SK-N-SH (cell line): ENCODE measurements at regions not wholly inside any gene's neighbourhood (a gene's known extent, or its start where the extent isn't known, plus 50 kb on each side); places are given as distances from the start of the nearest gene placed in this dataset.

Source experiments
- CTCF ChIP-seq: fragments of 200-600 bp; sonication (generic); IDR thresholded peaks from 2 replicates; pipeline ENCODE4 v1.6.1; 2017; ENCODE audit warnings: antibody characterized with exemption, mild to moderate bottlenecking, moderate library complexity
- EP300 ChIP-seq, 2 experiments: IDR thresholded peaks; 2 replicates each; pipeline versions ENCODE4 v1.4.0 to v1.6.1; 2012; ENCODE audit warnings: borderline replicate concordance in 1 of 2, low read depth in 1 of 2, low read length in 1 of 2
- EZH2phosphoT487 ChIP-seq: fragments of 200-600 bp; sonication (generic); IDR thresholded peaks from 2 replicates; pipeline ENCODE4 v1.6.1; 2017; ENCODE audit warnings: low read depth, mixed run types, mild to moderate bottlenecking, antibody characterized with exemption, moderate library complexity, borderline replicate concordance
- NFIC ChIP-seq: IDR thresholded peaks from 2 replicates; pipeline ENCODE4 v1.4.0; 2012; ENCODE audit warnings: borderline replicate concordance
- NRF1 ChIP-seq: IDR thresholded peaks from 2 replicates; pipeline ENCODE4 v1.6.1; 2012; ENCODE audit warnings: low read depth, mild to moderate bottlenecking, low read length
- REST ChIP-seq: IDR thresholded peaks from 2 replicates; pipeline ENCODE4 v1.6.1; 2012; ENCODE audit warnings: mild to moderate bottlenecking, low read depth, low read length, moderate library complexity
- SIN3A ChIP-seq: IDR thresholded peaks from 2 replicates; pipeline ENCODE4 v1.6.1; 2012; ENCODE audit warnings: low read depth, mild to moderate bottlenecking, low read length, moderate library complexity, borderline replicate concordance
- TAF1 ChIP-seq: IDR thresholded peaks from 2 replicates; pipeline ENCODE4 v1.6.1; 2012; ENCODE audit warnings: low read depth, mild to moderate bottlenecking, low read length, moderate library complexity, borderline replicate concordance
- TCF12 ChIP-seq: IDR thresholded peaks from 2 replicates; pipeline ENCODE4 v1.4.0; 2012
- YY1 ChIP-seq: IDR thresholded peaks from 2 replicates; pipeline ENCODE4 v1.4.0; 2012; ENCODE audit warnings: low read depth, mild to moderate bottlenecking

- TF ChIP-seq CTCF (no peak), EZH2phosphoT487 (no peak), YY1 (no peak), NRF1 (no peak), EP300 (IDR thresholded peaks at IDR 0.05; ENCODE audit: borderline replicate concordance in 1 of 2, low read depth in 1 of 2, low read length in 1 of 2) (no peak), REST (no peak), TCF12 (peak; percentile 60), NFIC (no peak), SIN3A (no peak), TAF1 (no peak)
These were observed 75.4 kb upstream of the SHB start for GRCh38 chr9:38144421-38144820.
